GM21619 (cell line): ENCODE measurements at regions not wholly inside any gene's neighbourhood (a gene's known extent, or its start where the extent isn't known, plus 50 kb on each side); places are given as distances from the start of the nearest gene placed in this dataset.
"Not testable (repeated sequence)": the region's sequence is repeated elsewhere in the genome, so short reads cannot be mapped to it uniquely, and the experiment has no call there.

Experiments used
- ATAC-seq: cut with Tn5 transposase; IDR thresholded peaks from one replicate; pipeline ENCODE4 v1.9.1; 2021; ENCODE audit not compliant: unreplicated experiment

DNA sequence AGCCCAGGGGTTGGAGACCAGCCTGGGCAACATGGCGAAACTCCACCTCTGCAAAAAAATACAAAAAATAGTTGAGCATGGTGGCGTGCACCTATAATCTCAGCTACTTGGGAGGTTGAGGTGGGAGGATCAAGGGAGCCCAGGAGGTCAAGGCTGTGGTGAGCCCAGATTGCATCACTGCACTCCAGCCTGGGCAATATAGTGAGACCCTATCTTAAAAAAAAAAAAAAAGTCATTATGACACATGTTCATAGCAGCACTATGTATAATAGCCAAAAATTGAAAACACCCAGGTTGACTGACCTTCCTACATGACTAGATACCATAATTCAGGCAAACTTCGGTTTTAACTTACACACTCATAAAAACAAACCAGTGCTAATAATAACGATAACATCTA lies 90.8 kb upstream of the RBPJ start:
- no peak for ATAC-seq

GRCh38 chr4:26233350-26233749 lies 87.5 kb upstream of the RBPJ start:
- ATAC-seq = no peak

DNA sequence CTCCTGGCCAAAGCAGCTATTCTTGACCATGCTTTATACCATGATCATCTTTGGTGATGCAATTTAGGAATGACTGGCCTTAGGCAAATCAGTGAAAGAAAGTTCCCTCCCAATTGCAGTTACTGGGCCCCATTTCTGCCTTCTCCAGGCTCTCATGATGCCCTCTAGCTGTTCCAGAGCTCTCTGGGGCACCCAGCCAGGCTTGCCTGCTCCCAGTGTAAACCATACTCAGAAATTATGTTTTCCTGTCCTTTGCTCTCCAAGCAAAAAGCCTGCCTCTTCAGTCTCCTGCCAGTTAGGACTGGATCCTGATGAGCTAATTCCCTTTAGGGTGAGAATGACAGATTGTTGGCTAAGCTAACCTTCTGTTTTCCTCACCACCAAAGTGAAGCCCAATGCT lies 85.3 kb upstream of the RBPJ start:
- ATAC-seq = no peak

- ATAC-seq = no peak
Observed at GRCh38 chr4:26237916-26238315, 82.9 kb upstream of the RBPJ start.

DNA sequence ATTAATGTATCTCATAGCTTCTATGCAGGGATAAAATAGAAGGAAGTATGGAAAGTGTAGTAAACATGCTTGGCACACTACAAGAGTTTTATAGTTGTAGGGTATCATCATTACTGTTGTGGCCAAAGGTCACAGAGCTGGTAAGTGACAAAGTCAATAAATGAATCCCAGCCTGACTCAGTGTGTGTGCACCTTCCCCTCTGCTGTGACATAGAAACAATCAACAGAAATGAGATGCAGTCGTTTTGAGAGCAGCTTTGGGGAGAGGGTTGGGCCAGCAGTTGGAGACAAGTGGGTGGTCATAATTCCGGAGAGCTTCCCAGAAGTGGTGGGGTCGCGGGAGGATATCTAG lies 82.4 kb upstream of the RBPJ start:
- ATAC-seq = no peak

DNA sequence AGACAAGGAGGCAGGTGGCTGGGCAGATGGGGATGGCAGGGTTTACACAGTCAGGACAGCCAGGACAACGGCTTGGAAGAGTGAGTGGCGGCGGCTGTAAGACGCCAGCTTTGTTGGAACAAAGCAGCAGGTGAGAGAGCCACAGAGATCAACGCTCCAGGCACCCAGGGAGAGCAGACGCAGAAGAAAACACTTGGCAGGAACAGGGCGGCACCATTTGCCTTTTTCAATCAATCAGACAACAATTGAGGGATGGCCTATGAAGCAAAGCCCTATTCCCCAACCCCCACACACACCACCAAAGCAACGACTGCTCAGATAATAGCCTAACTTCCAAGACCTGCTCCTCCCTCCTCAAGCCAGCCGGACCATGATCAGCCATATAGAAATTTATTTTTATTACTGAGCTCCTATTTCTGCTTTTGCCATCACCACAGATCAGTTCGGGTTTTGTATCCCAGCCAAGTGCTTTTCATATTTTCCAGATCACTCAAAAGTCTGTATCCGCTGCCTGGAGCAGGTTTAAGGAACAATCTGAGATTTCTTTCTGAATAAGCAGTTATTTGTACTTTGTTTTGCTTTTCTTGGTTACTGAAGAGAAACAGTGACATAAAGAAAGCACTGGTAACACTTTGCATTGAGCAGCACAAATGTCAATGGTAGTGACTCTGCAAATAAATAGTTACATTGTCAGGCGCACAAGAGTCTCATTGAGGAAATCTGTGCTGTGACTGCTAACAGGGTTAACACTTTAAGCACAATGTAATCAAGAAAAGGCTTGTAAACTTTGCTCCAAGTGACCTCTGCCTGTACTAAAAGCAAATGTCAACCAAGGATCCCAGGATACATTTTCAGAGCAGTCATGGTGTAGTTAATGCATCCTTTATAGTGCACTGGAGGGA lies 81.8 kb upstream of the RBPJ start:
- no peak for ATAC-seq

DNA sequence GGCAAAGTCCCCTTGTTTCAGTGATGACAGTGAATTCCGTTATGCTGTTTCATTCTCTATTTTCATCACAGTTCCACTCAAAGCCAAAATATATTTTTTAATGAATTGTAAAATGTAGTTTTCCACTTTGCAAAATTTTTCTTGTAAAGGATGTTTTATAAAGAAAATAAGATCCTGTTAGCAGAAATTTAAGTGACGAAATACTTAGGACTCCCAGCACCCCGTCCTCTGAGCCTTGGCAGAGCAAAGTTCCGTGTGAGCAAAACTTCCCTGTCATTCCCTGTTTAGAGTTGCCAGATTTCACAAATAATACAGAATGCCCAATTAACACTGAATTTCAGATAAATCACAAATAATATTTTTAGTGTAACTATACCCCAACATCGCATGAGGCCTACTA lies 81.0 kb upstream of the RBPJ start:
- no peak for ATAC-seq

GRCh38 chr4:26241179-26241578 lies 79.6 kb upstream of the RBPJ start:
- ATAC-seq = no peak

DNA sequence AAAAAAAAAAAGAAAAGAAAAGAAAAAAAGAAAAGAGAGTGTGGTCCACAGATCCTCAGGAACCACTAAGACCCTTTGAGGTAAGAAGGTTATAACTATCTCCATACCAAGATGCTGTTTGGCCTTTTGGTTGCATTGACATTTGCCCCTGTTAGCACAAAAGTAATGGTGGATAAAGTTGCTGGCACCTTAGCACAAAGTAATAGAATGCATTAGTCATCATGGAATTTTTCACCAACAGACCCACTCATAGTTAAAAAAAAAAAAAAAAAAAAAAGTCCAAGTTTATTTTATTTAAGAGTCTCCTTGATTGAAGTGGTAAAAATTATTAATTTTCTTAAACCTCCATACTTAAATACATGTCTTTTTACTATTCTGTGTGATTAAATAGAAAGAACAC lies 78.4 kb upstream of the RBPJ start:
- ATAC-seq = no peak

DNA sequence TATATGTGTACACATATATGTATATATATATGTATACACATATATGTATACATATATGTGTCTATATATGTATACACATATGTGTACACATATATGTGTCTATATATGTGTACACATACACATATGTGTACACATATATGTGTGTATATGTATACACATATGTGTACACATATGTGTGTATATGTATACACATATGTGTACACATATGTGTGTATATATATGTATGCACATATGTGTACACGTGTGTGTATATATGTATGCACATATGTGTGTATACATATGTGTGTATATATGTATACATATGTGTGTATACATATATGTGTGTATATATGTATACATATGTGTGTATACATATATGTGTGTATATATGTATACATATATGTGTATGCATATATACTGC lies 76.7 kb upstream of the RBPJ start:
- ATAC-seq = not testable (repeated sequence)

- no peak for ATAC-seq
Observed at GRCh38 chr4:26248647-26249046, 72.2 kb upstream of the RBPJ start.

- no peak for ATAC-seq
Observed at GRCh38 chr4:26252349-26253025, 68.3 kb upstream of the RBPJ start.

DNA sequence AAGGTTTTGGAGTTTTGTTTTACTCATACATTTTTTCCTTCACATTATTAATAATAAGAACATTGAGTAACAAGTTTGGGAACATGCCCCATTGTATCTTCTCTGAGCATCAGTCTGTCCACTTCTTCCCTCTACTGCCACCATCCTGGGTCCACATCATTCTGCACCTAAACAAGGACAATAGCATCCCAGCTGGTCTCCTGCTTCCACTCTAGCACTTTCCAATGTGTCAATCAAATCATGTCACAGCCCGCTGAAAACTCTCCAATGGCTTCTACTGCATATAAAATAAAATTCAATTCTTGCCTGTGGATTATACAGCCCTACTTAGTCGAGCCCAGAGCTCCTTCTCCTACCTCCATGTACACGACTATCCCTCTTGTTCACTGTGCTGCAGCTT lies 66.8 kb upstream of the RBPJ start:
- ATAC-seq = no peak

DNA sequence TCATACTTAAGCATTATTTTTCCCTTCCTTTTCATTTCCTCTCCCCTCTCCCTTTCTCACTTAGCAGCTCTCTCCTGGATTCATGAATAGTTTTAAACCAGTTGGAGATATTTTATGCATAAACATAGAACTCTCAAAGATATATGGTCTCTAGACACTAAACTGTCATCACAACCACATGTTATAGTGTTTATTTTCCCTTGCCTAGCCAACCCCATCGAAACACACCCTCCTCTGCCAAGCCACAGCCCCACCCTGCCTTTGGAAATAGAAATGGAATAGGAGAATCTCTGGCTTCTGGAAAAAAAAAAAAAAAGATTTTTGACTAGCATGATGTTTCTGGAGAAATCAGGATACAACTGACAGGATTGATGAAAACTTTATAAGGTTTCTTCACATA lies 64.8 kb upstream of the RBPJ start:
- no peak for ATAC-seq

DNA sequence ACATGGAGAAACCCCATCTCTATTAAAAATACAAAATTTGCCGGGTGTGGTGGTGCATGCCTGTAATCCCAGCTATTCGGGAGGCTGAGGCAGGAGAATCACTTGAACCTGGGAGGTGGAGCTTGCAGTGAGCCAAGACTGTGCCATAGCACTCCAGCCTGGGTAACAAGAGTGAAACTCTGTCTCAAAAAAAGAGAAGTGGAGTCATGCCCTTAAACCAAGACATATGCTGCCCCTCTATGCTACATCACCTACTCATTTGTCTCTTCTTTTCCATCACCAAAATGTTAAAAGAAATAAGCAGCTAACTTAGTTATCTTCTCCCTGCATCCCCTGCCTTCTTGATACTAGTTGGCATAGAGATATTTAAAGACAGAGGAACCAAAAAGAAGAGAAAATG lies 63.4 kb upstream of the RBPJ start:
- ATAC-seq = peak; percentile 13

DNA sequence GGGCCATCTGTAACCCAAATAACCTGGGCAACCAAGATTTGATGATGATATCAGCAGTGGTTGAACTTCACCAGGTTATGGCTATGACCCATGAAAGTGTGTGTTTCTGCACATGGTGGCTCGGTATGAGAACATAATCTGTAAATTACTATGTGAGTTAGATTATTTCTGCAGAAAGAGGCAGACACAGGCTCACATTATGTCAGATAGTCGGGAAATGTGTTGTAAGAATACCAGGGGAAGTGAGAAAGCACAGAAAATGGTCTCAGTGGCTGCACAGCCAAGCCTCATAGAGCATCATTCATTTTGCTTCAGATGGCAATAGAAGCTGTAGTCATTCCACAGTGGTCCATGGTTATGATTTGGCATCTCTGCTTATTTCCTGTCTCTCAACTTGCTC lies 63.0 kb upstream of the RBPJ start:
- peak; percentile 64 for ATAC-seq

GRCh38 chr4:26260571-26260970 lies 60.2 kb upstream of the RBPJ start:
- no peak for ATAC-seq

- ATAC-seq = no peak
Observed at GRCh38 chr4:26261405-26261804, 59.4 kb upstream of the RBPJ start.

DNA sequence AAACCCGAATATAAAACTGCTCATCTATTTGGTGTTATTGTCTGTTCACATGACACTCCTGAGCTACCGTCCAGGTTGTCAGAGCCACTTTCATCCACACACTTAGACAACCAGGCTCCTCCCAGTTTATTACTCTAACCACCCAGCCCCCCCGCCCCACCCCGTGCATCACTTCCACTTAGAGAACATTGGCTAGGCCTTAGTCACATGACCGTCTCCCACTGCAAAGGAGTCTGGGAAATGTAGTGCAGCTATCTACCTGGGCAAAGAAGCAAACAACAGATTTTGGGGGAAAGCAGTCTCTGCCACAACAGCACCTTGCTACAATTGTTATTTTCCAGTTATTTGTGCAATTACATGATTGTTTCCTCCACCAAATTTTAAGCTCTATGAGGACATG lies 57.6 kb upstream of the RBPJ start:
- ATAC-seq = no peak

DNA sequence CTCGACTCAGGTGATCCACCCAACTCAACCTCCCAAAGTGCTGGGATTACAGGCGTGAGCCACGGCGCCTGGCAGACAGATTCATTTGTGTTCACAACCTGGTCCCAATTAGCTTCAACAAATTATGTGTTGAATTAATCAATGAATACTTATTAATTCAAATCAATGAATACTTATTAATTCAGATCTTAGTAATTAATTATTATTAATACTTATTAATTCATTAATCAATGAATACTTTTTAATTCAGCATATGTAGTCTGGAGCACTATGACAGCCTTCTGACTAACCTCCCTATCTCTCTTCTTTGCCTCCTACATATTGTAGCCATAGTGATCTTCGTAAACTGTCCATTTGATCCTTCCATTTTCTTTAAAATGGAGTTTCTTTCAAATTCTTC lies 56.7 kb upstream of the RBPJ start:
- ATAC-seq = no peak

DNA sequence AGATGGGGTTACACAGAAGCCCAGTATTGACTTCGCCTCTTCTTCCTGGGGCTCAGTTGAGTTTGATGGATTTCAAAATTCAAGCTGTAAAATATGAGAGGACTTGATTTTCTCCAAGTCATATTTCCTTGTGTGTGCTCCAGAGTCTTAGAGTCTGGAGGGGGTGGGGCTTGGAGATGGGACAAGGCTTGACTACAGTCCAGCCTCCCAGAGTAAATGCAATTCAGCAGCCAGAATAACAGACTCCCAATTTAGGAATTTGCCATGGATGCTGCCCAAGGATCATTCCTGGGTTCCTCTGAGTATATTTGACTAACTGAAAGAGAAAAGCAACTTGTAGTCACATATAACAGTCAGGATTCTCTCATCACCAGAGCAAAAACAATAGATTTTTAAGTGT lies 53.7 kb upstream of the RBPJ start:
- no peak for ATAC-seq

GRCh38 chr4:26268246-26268645 lies 52.6 kb upstream of the RBPJ start:
- no peak for ATAC-seq

GRCh38 chr4:26269038-26269437 lies 51.8 kb upstream of the RBPJ start:
- ATAC-seq = no peak
